GM04504 (cell line): ENCODE measurements at regions not wholly inside any gene's neighbourhood (a gene's known extent, or its start where the extent isn't known, plus 50 kb on each side); places are given as distances from the start of the nearest gene placed in this dataset.
A peak's percentile ranks its signal among the peaks of the same experiment; 100 is the strongest.

Experiments
- DNase-seq: peaks from one replicate; pipeline ENCODE4 v3.0.0-alpha.2; 2012; ENCODE audit warnings: low read depth

- DNase-seq = no peak
These were observed 206.1 kb upstream of the UBE2E2 start for GRCh38 chr3:22996920-22997571.

DNA sequence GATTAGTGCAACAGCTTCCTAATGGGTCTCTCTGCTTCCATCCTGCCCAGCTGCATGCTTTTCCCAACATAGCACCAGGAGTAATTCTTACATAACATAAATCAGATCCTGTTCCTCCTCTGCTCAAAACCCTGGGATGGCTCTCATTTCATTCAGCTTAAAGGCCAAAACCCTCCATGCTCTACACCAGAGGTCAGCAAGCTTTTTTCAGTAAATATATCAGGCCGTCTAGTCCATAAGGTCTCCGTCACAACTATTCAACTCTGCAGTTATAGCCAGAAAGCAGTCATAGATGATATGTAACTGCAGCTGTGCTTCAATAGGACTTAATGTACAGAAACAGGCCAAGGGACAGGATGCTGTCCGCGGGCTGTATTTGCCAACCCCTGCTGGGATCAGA lies 202.8 kb upstream of the UBE2E2 start:
- DNase-seq = no peak

DNA sequence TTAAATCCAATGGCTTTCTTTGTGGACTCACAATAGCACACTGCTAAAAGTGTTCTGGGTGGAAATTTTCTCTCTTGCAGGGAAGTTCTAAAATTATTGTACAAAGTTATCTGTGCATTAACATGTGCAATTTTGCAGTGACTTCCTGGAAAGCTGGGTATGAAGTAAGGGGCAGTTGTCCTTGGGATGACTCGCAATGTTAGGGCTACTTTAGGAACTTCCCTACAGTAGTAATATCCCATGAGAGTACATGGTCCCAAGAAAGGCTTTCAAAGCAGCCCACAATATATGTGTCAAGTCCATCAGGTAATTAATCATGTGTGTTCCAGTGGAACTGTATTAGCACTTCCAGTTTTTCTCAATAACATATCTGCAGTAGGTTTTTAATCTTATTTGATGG lies 201.0 kb upstream of the UBE2E2 start:
- no peak for DNase-seq

DNA sequence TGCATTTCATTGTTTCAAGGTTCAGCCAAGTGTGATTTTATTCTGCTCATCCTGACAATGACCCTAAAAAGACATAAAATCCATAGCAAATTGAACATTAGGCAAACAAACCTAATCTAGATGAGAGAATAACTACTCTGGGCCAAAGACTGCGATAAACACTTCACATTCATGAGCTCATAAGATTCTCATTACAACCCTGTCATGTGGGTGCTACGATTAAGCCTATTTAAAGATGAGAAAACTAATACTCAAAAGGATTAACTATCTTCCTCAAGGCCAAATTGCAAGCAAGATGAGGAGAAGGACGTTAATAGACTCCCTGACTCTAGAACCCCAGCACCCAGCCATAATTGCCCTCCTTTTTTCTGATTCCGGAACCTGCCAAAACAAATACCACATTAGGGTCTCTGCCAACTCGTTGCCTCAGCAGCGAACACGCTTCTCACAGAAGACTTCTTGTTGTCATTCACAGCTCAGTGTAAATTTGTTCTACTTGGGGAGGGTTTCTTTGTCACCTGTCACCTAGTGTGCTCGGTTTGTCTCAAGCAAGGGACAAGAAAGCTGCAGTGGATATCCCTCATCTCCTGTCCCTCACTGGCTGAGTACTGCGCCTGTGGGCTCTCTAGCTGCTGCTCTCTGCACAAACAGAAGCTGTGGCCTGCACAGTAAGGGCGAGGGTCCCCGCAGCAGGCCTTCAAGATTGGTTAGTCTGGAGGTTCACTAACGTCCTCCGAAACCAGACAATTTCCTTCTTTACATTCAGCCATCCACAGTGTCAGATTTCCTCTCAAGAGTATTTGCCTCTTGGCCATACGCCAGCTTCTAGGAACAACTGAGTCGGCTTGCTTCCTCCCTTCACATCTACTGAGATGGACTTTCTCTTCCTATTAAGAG lies 200.0 kb upstream of the UBE2E2 start:
- no peak for DNase-seq

- no peak for DNase-seq
These were observed 199.4 kb upstream of the UBE2E2 start for GRCh38 chr3:23003733-23004046.

DNA sequence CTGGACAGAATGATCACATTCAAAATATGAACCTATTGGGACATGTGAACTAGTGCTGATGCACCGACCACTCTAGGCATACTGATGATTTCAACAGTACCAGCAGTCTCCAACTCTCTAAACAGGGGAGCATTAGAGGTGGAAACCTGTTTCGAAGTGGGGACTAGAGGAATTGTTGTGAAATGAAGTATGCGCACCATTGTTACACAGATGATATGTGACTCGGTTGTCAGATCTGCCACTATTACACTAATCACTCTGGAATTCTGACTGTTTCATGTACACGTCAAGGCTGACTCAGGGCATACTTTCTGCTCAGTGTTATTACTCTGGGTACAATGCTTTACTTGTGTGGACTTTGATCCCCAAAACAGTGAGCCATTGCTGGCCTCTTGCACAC lies 198.2 kb upstream of the UBE2E2 start:
- peak; percentile 29 for DNase-seq

- peak; percentile 45 for DNase-seq
These were observed 185.3 kb upstream of the UBE2E2 start for GRCh38 chr3:23017801-23018200.

DNA sequence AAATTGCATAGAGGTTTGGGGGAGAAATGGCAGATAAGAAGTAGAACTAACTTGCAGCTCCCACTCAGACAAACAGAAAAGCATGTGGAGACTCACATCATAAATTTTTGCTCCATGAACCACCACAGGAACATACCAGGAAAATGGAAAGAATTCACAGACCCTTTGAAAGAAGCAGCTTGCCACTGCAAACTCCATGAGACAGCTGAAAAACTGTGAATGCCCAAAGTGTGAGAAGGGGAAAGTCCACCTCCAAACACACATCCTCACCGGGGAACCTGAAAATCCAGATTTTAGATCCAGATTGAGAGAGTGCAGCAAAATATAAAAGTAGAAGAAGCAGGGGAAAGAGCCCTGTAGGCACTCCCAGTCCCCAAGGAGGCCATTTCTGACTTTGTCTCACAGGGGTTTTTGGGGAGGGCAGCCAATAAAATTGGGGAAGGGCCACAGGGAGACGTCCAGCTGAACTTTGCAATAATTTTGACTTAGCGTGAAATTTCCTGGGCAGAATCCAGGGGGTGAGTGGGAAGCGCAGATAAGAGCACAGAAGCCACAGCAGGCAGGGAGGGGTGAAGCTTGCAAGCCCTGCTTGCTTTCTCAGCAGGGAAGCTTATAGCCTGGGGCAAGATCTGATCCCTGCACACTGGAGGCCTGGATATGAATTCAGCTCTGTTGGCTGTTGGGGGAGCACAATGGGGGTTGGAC lies 183.4 kb upstream of the UBE2E2 start:
- DNase-seq = no peak

- no peak for DNase-seq
These were observed 174.8 kb upstream of the UBE2E2 start for GRCh38 chr3:23028294-23028693.

GRCh38 chr3:23029001-23029400 lies 174.1 kb upstream of the UBE2E2 start:
- DNase-seq = no peak

DNA sequence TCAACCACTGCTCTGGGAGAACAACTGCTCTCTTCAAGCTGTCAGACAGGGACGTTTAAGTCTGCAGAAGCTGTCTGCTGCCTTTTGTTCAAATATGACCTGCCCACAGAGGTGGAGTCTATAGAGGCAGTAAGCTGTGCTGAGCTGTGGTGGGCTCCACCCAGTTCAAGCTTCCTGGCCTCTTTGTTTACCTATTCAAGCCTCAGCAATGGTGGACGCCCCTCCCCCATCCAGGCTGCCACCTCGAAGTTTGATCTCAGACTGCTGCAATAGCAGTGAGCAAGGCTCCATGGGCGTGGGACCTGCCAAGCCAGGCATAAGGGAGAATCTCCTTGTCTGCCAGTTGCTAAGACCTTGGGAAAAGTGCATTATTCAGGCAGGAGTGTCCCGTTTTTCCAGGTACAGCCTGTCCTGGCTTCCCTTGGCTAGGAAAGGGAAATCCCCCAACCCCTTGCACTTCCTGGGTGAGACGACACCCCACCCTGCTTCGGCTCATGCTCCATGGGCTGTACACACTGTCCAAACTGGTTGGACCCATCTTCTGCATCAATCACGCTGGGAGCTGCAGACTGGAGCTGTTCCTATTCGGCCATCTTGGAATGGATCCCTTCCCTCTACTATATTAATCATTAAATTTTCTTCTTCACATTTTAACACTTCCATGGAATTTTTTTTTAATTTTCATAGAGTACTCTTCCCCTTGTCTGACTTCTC lies 167.0 kb upstream of the UBE2E2 start:
- DNase-seq = no peak

GRCh38 chr3:23036728-23037127 lies 166.4 kb upstream of the UBE2E2 start:
- DNase-seq = no peak

GRCh38 chr3:23038471-23038870 lies 164.7 kb upstream of the UBE2E2 start:
- DNase-seq = no peak

DNA sequence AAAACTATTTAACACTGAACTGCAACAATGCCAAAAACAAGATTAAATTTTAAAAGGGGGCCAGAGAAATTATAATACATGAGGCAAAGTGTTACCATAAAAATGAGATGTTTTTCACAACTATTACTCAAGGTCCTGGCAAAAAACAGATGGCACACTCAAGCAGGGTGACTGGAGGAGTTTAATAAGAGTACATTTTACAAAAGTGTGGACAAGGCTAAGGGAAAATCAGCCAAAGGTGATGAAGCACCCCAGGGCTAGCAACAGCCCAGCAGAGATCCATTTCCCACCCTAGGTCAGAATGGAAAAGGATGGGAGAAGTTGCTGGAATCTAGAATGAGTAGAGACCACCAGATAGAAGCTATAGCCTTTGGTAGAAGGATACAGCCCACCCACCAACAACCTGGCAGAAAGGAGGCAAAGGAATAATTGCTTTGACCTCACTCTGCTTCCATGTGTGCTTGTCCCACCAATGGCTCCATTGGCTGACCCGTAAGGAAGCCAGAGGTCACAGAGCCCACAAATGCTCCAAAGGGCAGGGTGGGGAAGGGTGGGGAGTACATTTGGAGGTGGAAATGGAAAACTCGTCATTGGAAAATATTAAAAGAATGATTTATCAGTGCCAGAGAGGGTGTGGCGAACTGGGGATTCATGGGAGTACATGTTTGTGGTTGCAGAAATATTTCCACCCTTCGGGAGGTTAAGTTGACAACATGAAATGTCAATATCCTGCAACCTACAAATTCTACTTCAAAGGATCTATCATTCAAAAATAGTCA lies 161.0 kb upstream of the UBE2E2 start:
- DNase-seq = no peak

- no peak for DNase-seq
These were observed 158.7 kb upstream of the UBE2E2 start for GRCh38 chr3:23044463-23044862.

DNA sequence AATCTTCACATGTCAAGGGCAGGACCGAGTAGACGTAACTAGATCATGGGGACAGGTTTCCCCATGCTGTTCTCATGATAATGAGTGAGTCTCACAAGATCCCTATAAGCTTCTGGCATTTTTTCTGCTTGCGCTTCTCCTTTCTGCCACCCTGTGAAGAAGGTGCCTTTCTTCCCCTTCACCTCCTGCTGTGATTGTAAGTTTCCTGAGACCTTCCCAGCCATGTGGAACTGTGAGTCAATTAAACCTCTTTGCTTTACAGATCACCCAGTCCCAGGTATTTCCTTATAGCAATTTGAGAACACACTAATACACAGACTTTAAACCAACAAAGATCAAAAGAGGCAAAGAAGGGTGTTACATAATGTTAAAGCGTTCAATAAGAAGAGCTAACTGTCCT lies 156.6 kb upstream of the UBE2E2 start:
- no peak for DNase-seq

GRCh38 chr3:23051240-23052140 lies 151.6 kb upstream of the UBE2E2 start:
- DNase-seq = no peak

GRCh38 chr3:23052208-23052607 lies 150.9 kb upstream of the UBE2E2 start:
- no peak for DNase-seq

DNA sequence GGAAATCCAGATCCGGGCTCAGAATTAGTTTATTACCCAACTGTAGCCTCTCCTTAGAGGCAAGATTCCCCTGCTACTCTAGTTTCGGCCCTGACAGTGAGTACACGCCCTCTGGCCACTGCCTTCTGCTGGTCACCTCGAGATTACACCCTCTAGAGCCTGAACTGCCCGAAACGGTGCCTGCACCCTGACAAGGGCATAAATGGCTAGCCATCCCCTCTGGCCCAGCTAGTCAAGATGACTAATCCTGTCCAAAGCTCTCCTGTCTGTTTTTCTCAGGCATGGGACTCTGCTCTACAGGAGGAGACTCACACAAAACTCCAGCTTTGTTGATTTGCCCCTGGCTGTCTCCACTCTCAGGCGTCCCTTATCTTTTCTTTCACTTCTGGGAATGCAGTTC lies 150.5 kb upstream of the UBE2E2 start:
- no peak for DNase-seq

DNA sequence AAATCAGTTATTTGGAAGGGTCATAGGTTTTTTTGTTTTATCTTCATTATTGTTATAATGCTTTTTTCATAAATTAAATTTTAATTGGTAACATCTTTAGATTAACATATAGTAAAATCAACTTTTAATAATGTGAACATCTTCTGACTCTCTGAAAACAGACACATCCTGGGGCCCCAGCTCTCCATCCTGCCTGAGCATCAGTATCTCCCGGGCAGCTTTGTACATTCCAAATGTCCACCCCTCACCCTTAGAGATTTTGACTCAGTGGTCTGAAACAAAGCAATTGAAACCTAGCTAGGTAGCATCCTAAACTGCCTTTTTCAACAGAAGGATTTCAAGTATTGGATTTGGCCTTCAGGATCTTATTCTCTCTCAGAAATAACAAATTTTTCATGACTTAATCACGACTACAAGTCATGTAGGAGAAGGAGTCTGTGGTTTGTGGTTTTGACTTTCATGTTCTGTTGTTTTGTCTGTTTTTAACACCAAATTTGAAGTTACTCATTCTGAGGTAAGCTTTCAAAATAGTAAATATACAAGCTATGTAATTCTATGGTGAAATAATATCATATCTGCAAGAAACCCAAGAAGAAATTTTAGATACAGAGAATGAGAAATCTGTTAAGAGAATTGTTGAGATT lies 147.3 kb upstream of the UBE2E2 start:
- DNase-seq = peak; percentile 54
